HG03280 (cell line): ENCODE measurements at regions not wholly inside any gene's neighbourhood (a gene's known extent, or its start where the extent isn't known, plus 50 kb on each side); places are given as distances from the start of the nearest gene placed in this dataset.

ENCODE experiments used
- ATAC-seq: cut with Tn5 transposase; IDR thresholded peaks from one replicate; pipeline ENCODE4 v1.9.1; 2021; ENCODE audit warnings: mild to moderate bottlenecking, moderate library complexity; ENCODE audit not compliant: unreplicated experiment

- peak; percentile 88 for ATAC-seq
Observed at GRCh38 chr7:33750177-33750576, 155.2 kb upstream of the BMPER start.

GRCh38 chr7:33751443-33751842, 153.9 kb upstream of the BMPER start:
- ATAC-seq: no peak

GRCh38 chr7:33753881-33754525, 151.3 kb upstream of the BMPER start:
- ATAC-seq: no peak

- ATAC-seq: no peak
Observed at GRCh38 chr7:33754933-33755928, 150.1 kb upstream of the BMPER start.

- ATAC-seq: no peak
Observed at GRCh38 chr7:33757050-33757449, 148.3 kb upstream of the BMPER start.

- no peak for ATAC-seq
Observed at GRCh38 chr7:33757563-33758165, 147.7 kb upstream of the BMPER start.

GRCh38 chr7:33760146-33760545, 145.2 kb upstream of the BMPER start:
- no peak for ATAC-seq

GRCh38 chr7:33760834-33761233, 144.5 kb upstream of the BMPER start:
- no peak for ATAC-seq

- ATAC-seq: no peak
Observed at GRCh38 chr7:33761449-33762080, 143.8 kb upstream of the BMPER start.

GRCh38 chr7:33762151-33762910, 143.0 kb upstream of the BMPER start:
- no peak for ATAC-seq

- ATAC-seq: no peak
Observed at GRCh38 chr7:33762911-33763306, 142.4 kb upstream of the BMPER start.

GRCh38 chr7:33764752-33765451, 140.4 kb upstream of the BMPER start:
- no peak for ATAC-seq

- no peak for ATAC-seq
Observed at GRCh38 chr7:33766405-33766804, 138.9 kb upstream of the BMPER start.

- no peak for ATAC-seq
Observed at GRCh38 chr7:33769930-33770329, 135.4 kb upstream of the BMPER start.

GRCh38 chr7:33770576-33770975, 134.8 kb upstream of the BMPER start:
- ATAC-seq: no peak

- no peak for ATAC-seq
Observed at GRCh38 chr7:33771422-33771821, 133.9 kb upstream of the BMPER start.

GRCh38 chr7:33773053-33773452, 132.3 kb upstream of the BMPER start:
- ATAC-seq: no peak

GRCh38 chr7:33774762-33775523, 130.4 kb upstream of the BMPER start:
- no peak for ATAC-seq

- no peak for ATAC-seq
Observed at GRCh38 chr7:33775790-33776189, 129.5 kb upstream of the BMPER start.
